Endometrial microvascular endothelial cells (primary cell): ENCODE measurements at regions not wholly inside any gene's neighbourhood (a gene's known extent, or its start where the extent isn't known, plus 50 kb on each side); places are given as distances from the start of the nearest gene placed in this dataset.

Experiments used
- in situ Hi-C: cut with HindIII; loops from 2 replicates; pipeline ENCODE4 v1.10.0; 2017; ENCODE audit warnings: low sequenced_read_pairs, low pct_unique_long_range_greater_than_20kb; ENCODE audit errors: inconsistent ontology term

GRCh38 chr2:82728090-82728489, 1731.0 kb downstream of the SUCLG1 start:
- in situ Hi-C loops = no loop called here

DNA sequence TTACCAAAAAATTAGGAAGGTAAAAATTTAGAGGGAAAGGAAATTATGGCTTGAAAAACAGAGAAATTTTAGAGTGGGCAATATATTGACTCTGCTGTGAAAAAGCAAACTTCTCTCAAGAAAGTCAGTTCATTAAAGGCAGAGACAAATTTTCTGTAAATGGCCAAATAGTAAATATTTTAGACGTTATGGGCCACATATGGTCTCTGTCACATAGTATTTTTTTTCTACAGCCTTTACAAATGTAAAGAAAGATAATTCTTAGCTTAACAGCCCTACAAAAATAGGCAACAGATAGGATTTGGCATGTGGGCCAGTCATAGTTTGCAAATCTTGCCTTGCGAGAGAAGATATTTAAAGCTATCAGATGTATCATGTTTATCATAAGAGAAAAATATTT, 1750.4 kb downstream of the SUCLG1 start:
- in situ Hi-C loops = no loop called here

- in situ Hi-C loops = loop anchor here (25.0 kb wide), 1 partner anchor 490 kb away; no protein-coding TSS in a partner anchor
Observed at GRCh38 chr2:82697231-82697630, 1761.8 kb downstream of the SUCLG1 start.

DNA sequence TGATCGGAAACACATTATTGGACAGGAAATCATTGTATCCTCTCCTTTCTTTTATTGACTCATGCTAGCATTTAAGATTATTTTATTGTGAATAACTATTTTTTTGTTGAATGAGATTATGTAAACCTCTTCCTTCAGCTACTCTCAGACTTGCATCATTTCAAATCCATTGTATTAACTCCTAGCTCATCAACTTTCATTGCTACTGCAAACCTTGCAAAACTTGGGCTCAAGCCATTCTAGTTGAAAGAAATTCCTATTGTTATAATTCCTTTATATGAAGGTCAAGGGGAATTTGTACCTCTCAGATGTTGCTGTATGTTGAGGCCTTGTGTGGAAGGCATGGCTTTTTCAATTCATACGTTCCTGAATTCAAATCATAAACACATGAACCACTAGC, 1764.6 kb downstream of the SUCLG1 start:
- in situ Hi-C loops = loop anchor here (25.0 kb wide), 1 partner anchor 493 kb away; no protein-coding TSS in a partner anchor

DNA sequence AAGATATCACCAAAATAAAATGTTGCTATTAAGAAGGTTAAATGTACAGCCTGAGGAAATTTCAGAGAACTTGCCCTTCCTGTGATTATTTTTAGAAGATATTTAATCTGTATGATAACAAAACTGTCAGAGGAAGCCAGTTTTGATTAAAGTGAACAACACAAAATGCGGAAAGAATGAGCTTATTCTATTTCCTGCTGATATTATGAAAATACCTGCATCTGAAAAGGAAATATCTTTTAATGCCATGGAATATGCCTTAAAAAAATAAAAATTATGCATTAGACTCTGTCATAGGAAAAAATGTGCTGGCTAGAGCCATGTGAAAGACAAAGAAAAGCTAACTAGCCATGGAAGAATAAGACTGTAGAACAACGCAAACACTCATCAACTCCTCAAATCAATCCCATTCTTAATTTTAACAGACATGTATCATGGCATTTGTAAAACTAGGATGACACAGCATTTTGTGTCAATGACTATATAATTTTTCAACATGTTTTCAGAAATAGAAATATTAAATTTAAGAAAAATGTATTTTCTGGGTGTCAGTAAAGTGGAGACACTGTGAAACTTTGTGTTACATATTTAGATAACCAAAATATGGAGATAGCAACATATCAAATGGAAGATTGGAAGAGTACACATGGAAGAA, 1768.2 kb downstream of the SUCLG1 start:
- in situ Hi-C loops = loop anchor here (25.0 kb wide), 1 partner anchor 496 kb away; no protein-coding TSS in a partner anchor

GRCh38 chr2:82675186-82675585, 1783.9 kb downstream of the SUCLG1 start:
- in situ Hi-C loops = loop anchor here (25.0 kb wide), 1 partner anchor 512 kb away; no protein-coding TSS in a partner anchor

DNA sequence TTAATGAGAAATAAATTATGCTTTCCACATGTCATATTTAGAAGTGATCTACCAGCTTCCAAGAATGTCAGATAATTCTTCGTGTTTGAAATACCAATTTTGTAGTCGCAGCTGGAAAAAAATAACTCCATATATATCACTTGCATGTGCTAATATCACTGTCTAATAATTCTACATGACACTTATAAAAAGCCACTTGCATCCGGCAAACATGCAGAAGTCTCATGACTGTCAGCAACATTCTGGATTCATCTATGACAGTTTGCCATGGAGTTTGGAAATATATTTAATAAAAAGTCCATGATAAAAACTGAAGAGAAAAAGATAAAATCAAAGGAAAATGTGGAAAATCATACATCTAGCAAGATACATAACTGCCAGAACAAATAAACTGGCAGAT, 1784.4 kb downstream of the SUCLG1 start:
- in situ Hi-C loops = loop anchor here (25.0 kb wide), 1 partner anchor 513 kb away; no protein-coding TSS in a partner anchor

DNA sequence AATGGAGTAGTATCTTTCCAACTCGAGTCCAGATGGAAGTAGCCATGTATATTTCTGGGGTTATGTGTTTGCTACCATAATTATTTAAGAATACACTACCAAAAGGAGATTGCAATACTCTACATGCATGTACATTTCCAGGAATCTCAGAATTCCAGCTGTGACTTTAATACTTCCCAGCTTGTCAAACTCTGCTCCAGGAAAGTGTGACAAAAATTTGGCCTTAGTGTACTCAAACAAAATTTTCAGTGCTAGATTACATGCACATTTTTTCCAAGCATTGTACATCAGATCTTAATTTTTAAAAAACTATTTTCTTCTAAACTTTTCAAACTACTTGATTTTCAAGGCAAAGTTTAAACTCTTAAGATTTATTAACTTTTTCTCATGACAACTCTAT, 1791.6 kb downstream of the SUCLG1 start:
- in situ Hi-C loops = no loop called here

- in situ Hi-C loops = no loop called here
Observed at GRCh38 chr2:82665691-82666090, 1793.4 kb downstream of the SUCLG1 start.

DNA sequence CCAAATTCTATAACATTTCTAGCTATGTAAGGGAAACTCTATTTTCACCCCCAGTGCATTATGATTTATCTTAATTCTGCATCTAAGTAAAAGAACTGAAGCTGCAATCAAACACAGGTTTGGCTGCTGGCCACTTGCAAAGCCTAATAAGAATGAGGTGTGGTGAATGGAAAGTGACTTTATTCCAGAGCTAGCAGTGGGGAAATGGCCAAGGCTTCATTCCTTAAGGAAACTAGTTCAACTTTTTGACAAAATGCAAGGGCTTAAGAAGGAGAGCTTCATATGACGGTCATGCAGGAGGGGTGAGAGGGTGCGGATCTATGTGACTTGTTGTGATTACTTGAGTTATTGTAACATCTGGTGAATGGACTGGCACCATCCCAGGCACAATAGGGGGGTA, 1802.0 kb downstream of the SUCLG1 start:
- in situ Hi-C loops = no loop called here

DNA sequence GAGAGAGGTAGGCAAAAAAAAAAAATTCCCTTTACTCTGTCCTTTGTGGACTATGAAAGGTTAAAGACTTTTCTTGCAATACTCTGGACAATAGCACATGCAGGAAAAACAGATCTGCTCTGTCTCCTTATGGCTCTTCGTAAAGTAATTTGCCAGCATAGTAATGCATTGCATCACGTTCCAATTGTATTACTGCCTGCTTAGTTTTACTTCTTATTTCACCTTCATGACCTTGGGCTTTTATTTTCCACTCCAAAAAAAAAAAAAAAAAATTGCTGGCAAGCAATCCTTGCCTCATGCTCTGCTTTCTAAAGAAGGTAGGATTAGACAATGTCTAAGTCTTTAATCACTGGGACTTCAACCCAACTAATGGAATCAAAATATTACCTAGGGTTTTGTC, 1802.7 kb downstream of the SUCLG1 start:
- in situ Hi-C loops = no loop called here

DNA sequence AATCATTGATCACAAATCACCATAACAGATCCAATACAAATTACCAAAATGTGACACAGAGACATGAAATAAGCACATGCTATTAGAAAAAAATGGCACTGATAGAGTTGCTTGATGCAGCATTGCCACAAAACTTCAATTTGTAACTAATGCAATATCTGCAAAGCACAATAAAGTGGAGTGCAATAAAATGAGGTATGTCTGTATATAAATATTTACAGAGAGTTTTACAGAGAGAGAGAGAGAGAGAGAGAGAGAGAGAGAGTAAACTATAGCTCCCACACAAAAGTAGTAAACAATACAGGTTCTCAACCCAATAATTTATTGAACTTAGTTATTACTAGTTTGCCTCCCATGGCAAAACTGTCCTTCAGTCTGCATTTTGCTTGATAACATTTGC, 1807.0 kb downstream of the SUCLG1 start:
- in situ Hi-C loops = no loop called here

GRCh38 chr2:82650038-82650437, 1809.0 kb downstream of the SUCLG1 start:
- in situ Hi-C loops = no loop called here

- in situ Hi-C loops = no loop called here
Observed at GRCh38 chr2:82641598-82642180, 1817.4 kb downstream of the SUCLG1 start.

GRCh38 chr2:82636402-82637020, 1822.6 kb downstream of the SUCLG1 start:
- in situ Hi-C loops = no loop called here

DNA sequence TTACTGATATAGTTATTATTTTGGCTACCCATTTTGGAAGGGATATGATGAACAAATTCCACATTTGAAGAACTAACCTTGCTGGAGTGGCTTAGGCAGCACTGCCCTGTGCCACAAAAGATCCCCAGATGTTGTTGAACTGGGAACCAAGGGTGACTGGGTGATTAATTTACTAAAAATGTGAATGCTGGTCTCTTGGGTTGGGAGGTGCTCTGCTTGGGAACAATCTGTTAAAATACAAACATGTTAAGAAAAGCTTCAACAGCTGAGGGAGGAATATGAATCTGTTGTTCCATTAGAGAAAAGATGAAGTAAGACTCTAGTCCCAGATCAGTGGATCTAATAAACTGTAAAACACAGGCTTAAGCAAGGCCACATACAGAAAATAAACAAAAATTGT, 1860.1 kb downstream of the SUCLG1 start:
- in situ Hi-C loops = no loop called here

- in situ Hi-C loops = no loop called here
Observed at GRCh38 chr2:82596581-82596980, 1862.5 kb downstream of the SUCLG1 start.

DNA sequence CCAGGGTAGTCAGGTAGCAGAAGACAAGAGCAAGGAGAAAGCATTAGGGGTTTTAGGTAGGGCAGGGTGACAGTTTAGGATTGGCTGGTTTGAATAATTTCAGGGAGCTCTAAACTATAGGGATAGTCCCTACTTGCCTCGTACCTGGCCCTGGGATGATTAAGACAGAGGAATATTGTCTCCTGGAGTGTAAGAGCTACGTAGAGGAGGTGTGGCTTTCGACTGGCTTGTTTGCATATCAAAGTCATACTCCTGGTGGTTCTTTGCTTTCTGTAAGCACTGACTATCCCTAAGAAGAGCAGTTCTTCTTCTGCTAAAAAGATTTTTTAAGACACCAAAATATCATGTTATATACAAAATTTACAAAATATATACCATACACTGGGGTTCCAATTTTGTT, 1867.4 kb downstream of the SUCLG1 start:
- in situ Hi-C loops = no loop called here

- in situ Hi-C loops = no loop called here
Observed at GRCh38 chr2:82576656-82577055, 1882.4 kb downstream of the SUCLG1 start.

GRCh38 chr2:82539280-82539621, 1919.8 kb downstream of the SUCLG1 start:
- in situ Hi-C loops = no loop called here
